ENCODE measurements at regions not wholly inside any gene's neighbourhood (a gene's known extent, or its start where the extent isn't known, plus 50 kb on each side); places are given as distances from the start of the nearest gene placed in this dataset.

GRCh38 chr2:128384956-128385355 lies 66.3 kb upstream of the HS6ST1 start:
- no peak overlapping the region for H3K4me3 ChIP-seq (replicated peaks; ENCODE audit: insufficient read depth, low read length)
- DNase-seq (ENCODE audit: low read depth in 1 of 2, low spot score in 1 of 2): no peak
- TF ChIP-seq GABPA (IDR thresholded peaks at IDR 0.05; ENCODE audit: low read depth): no peak
- no peak for TF ChIP-seq REST (IDR thresholded peaks at IDR 0.05; ENCODE audit: insufficient replicate concordance, low read depth)
- no peak for TF ChIP-seq SPI1 (IDR thresholded peaks at IDR 0.05; ENCODE audit: borderline replicate concordance, low read depth)
- TF ChIP-seq POLR2AphosphoS5 (IDR thresholded peaks at IDR 0.05; ENCODE audit: low read depth): no peak
- no peak for TF ChIP-seq CTCF (IDR thresholded peaks at IDR 0.05; ENCODE audit: insufficient read depth, low read length)
- H3K27ac ChIP-seq (replicated peaks): no peak overlapping the region
- no peaks in the 10 kb centered on the region for H3K27me3 ChIP-seq (ENCODE audit: insufficient read depth, poor library complexity, severe bottlenecking)

GRCh38 chr2:128385365-128385764 lies 66.7 kb upstream of the HS6ST1 start:
- H3K27me3 ChIP-seq (ENCODE audit: insufficient read depth, poor library complexity, severe bottlenecking): no peaks in the 10 kb centered on the region
- DNase-seq (ENCODE audit: low read depth in 1 of 2, low spot score in 1 of 2): no peak
- no peak for TF ChIP-seq SPI1 (IDR thresholded peaks at IDR 0.05; ENCODE audit: borderline replicate concordance, low read depth)
- no peak for TF ChIP-seq GABPA (IDR thresholded peaks at IDR 0.05; ENCODE audit: low read depth)
- TF ChIP-seq REST (IDR thresholded peaks at IDR 0.05; ENCODE audit: insufficient replicate concordance, low read depth): no peak
- TF ChIP-seq POLR2AphosphoS5 (IDR thresholded peaks at IDR 0.05; ENCODE audit: low read depth): no peak
- no peak for TF ChIP-seq CTCF (IDR thresholded peaks at IDR 0.05; ENCODE audit: insufficient read depth, low read length)
- no peak overlapping the region for H3K4me3 ChIP-seq (replicated peaks; ENCODE audit: insufficient read depth, low read length)
- H3K27ac ChIP-seq (replicated peaks): no peak overlapping the region

- TF ChIP-seq REST (IDR thresholded peaks at IDR 0.05; ENCODE audit: insufficient replicate concordance, low read depth) (no peak), GABPA (IDR thresholded peaks at IDR 0.05; ENCODE audit: low read depth) (no peak), SPI1 (IDR thresholded peaks at IDR 0.05; ENCODE audit: borderline replicate concordance, low read depth) (no peak), CTCF (IDR thresholded peaks at IDR 0.05; ENCODE audit: insufficient read depth, low read length) (no peak), POLR2AphosphoS5 (IDR thresholded peaks at IDR 0.05; ENCODE audit: low read depth) (no peak)
- no peak overlapping the region for H3K27ac ChIP-seq (replicated peaks)
- DNase-seq (ENCODE audit: low read depth in 1 of 2, low spot score in 1 of 2): no peak
- no peak overlapping the region for H3K4me3 ChIP-seq (replicated peaks; ENCODE audit: insufficient read depth, low read length)
- no peaks in the 10 kb centered on the region for H3K27me3 ChIP-seq (ENCODE audit: insufficient read depth, poor library complexity, severe bottlenecking)
Observed at GRCh38 chr2:128386066-128386465, 67.4 kb upstream of the HS6ST1 start.

Data from HL-60 (cell line).